GM12878 (cell line): ENCODE measurements at regions not wholly inside any gene's neighbourhood (a gene's known extent, or its start where the extent isn't known, plus 50 kb on each side); places are given as distances from the start of the nearest gene placed in this dataset.

Experiments
- ATAC-seq: fragments of 200-7000 bp; cut with Tn5 transposase; 3 replicates; pipeline ENCODE4 v1.9.1; 2020; ENCODE audit warnings: mild to moderate bottlenecking, moderate library complexity
- BruUV-seq: library from RNA; stranded (reverse); fragments of 400-500 nt; replicated peaks from 2 replicates; lab custom pipeline; 2021; lab: Mats Ljungman, UMichigan
- CTCF ChIA-PET: fragments of 300-600 bp; sonication (Branson Sonifier 250); formaldehyde crosslinking; extraction: SDS; loops from one replicate; lab custom pipeline; 2021; ENCODE audit warnings: inconsistent platforms; lab: Yijun Ruan, JAX
- POLR2A ChIA-PET: fragments of 350-600 bp; formaldehyde crosslinking; extraction: SDS; loops from one replicate; lab custom pipeline; 2021; ENCODE audit warnings: inconsistent platforms; lab: Charles Lee
- RAD21 ChIA-PET: fragments of 300-600 bp; sonication (Branson Sonifier 250); formaldehyde crosslinking; loops from one replicate; lab custom pipeline; 2023; ENCODE audit warnings: antibody characterized with exemption; ENCODE audit not compliant: unreplicated experiment; lab: Charles Lee
- SMC1A ChIA-PET: fragments of 300-600 bp; sonication (Branson Sonifier 250); formaldehyde crosslinking; loops from one replicate; lab custom pipeline; 2023; ENCODE audit not compliant: unreplicated experiment, uncharacterized antibody; lab: Charles Lee
- DNase-seq: peaks from one replicate; pipeline ENCODE4 v3.0.0-alpha.2; 2011; ENCODE audit warnings: low read depth, low spot score
- FAIRE-seq: peaks from 3 replicates; lab custom pipeline; 2011; peaks lifted over from hg19 to GRCh38; lab: Jason Lieb, UNC
- H2AFZ ChIP-seq: 2 replicates; pipeline ENCODE4 v1.6.0; 2011; ENCODE audit warnings: low read depth, low read length, control low read depth; ENCODE audit not compliant: control insufficient read depth
- H3K27ac ChIP-seq: 2 replicates; pipeline ENCODE4 v1.5.1; 2011; ENCODE audit warnings: control low read depth; ENCODE audit not compliant: control insufficient read depth, insufficient read depth
- H3K27me3 ChIP-seq, 2 experiments: replicated peaks in 1 of 2; 2 replicates each; pipeline versions ENCODE4 v1.6.0 to v1.6.1; 2011; ENCODE audit warnings: low read length in 1 of 2; ENCODE audit not compliant: control insufficient read depth in 2 of 2, insufficient read depth in 2 of 2
- H3K36me3 ChIP-seq, 2 experiments: 2 replicates each; pipeline ENCODE4 v1.5.1; 2011; ENCODE audit warnings: low read length in 1 of 2; ENCODE audit not compliant: control insufficient read depth in 2 of 2, insufficient read depth in 2 of 2
- H3K4me1 ChIP-seq: 2 replicates; pipeline ENCODE4 v1.6.1; 2011; ENCODE audit warnings: mild to moderate bottlenecking, low read length, moderate library complexity, mixed read lengths; ENCODE audit not compliant: control insufficient read depth, insufficient read depth
- H3K4me2 ChIP-seq: 2 replicates; pipeline ENCODE4 v1.6.0; 2011; ENCODE audit warnings: control low read depth; ENCODE audit not compliant: control insufficient read depth, insufficient read depth
- H3K4me3 ChIP-seq: fragments of 200-600 bp; sonication (generic); 2 replicates; pipeline ENCODE4 v1.5.1; 2016
- H3K79me2 ChIP-seq: 2 replicates; pipeline ENCODE4 v1.6.0; 2011; ENCODE audit warnings: low read length; ENCODE audit not compliant: control insufficient read depth, insufficient read depth
- H3K9ac ChIP-seq: 2 replicates; pipeline ENCODE4 v1.8.0; 2011; ENCODE audit warnings: low read length, control low read depth, mixed read lengths; ENCODE audit not compliant: control insufficient read depth, insufficient read depth
- H3K9me3 ChIP-seq: replicated peaks from 3 replicates; pipeline ENCODE4 v1.5.1; 2011; ENCODE audit warnings: mild to moderate bottlenecking, low read length; ENCODE audit not compliant: control insufficient read depth, insufficient read depth
- H4K20me1 ChIP-seq: 2 replicates; pipeline ENCODE4 v1.6.0; 2011; ENCODE audit not compliant: control insufficient read depth, insufficient read depth
- BRCA1 ChIP-seq: IDR thresholded peaks from 2 replicates; pipeline ENCODE4 v1.6.1; 2011; ENCODE audit warnings: low read depth, low read length, improper control_type of control experiment
- CBFB ChIP-seq: IDR thresholded peaks from 2 replicates; pipeline ENCODE4 v1.6.1; 2016; ENCODE audit warnings: antibody characterized with exemption, low read depth
- ESRRA ChIP-seq: IDR thresholded peaks from 2 replicates; pipeline ENCODE4 v1.6.1; 2012; ENCODE audit warnings: mild to moderate bottlenecking, low read length, improper control_type of control experiment
- FOXK2 ChIP-seq: fragments of 450-650 bp; IDR thresholded peaks from 2 replicates; pipeline ENCODE4 v1.6.1; 2017; ENCODE audit warnings: mild to moderate bottlenecking, moderate library complexity
- HDAC6 ChIP-seq: fragments of 200-600 bp; sonication (generic); IDR thresholded peaks from one replicate; pipeline ENCODE4 v1.8.0; 2017; ENCODE audit warnings: antibody characterized with exemption; ENCODE audit not compliant: unreplicated experiment
- NBN ChIP-seq: fragments of 450-650 bp; IDR thresholded peaks from 2 replicates; pipeline ENCODE4 v1.6.1; 2016
- NFXL1 ChIP-seq: fragments of 450-650 bp; IDR thresholded peaks from 2 replicates; pipeline ENCODE4 v1.6.1; 2017; ENCODE audit warnings: antibody characterized with exemption, mild to moderate bottlenecking, borderline replicate concordance
- RAD21 ChIP-seq: IDR thresholded peaks from 2 replicates; pipeline ENCODE4 v1.6.1; 2011; ENCODE audit warnings: mild to moderate bottlenecking, low read depth, low read length, moderate library complexity; ENCODE audit not compliant: insufficient read depth
- RBBP5 ChIP-seq: fragments of 200-600 bp; sonication (generic); conservative IDR thresholded peaks from 2 replicates; pipeline ENCODE4 v1.6.1; 2016
- RUNX3 ChIP-seq: IDR thresholded peaks from 2 replicates; pipeline ENCODE4 v1.6.1; 2012; ENCODE audit warnings: low read length, inconsistent platforms
- SMAD1 ChIP-seq: fragments of 450-650 bp; IDR thresholded peaks from 2 replicates; pipeline ENCODE4 v1.6.1; 2018; ENCODE audit warnings: mild to moderate bottlenecking, low read depth; ENCODE audit not compliant: partially characterized antibody
- SMARCA5 ChIP-seq: fragments of 450-650 bp; IDR thresholded peaks from 2 replicates; pipeline ENCODE4 v1.6.1; 2017; ENCODE audit warnings: mild to moderate bottlenecking
- SMC3 ChIP-seq: IDR thresholded peaks from 2 replicates; pipeline ENCODE4 v1.6.1; 2011; ENCODE audit warnings: low read length, improper control_type of control experiment, borderline replicate concordance
- SRF ChIP-seq, 2 experiments: IDR thresholded peaks; 2 replicates each; pipeline ENCODE4 v1.6.1; 2011; ENCODE audit warnings: low read depth in 2 of 2, low read length in 2 of 2, mild to moderate bottlenecking in 1 of 2, moderate library complexity in 1 of 2
- SUZ12 ChIP-seq: fragments of 200-600 bp; sonication (generic); IDR thresholded peaks from one replicate; pipeline ENCODE4 v1.6.1; 2018; ENCODE audit warnings: antibody characterized with exemption, mild to moderate bottlenecking; ENCODE audit not compliant: unreplicated experiment
- ZNF207 ChIP-seq: fragments of 450-650 bp; IDR thresholded peaks from 2 replicates; pipeline ENCODE4 v1.6.1; 2014; ENCODE audit warnings: antibody characterized with exemption, mild to moderate bottlenecking, borderline replicate concordance
- WGBS: methylation state at CpG from one replicate; pipeline ENCODE4 v1.1.6; 2016; ENCODE audit warnings: low lambda C conversion rate; ENCODE audit not compliant: insufficient replicate concordance, insufficient coverage; ENCODE audit errors: missing lambda C conversion rate; 5-methylcytosine and 5-hydroxymethylcytosine counted together
- in situ Hi-C: fragments of 300-500 bp; cut with MboI; formaldehyde crosslinking; loops from 9 replicates; pipeline ENCODE4 v1.14.3; 2018; ENCODE audit warnings: mixed read lengths
- intact Hi-C: fragments of 100-400 bp; cut with micrococcal nuclease; formaldehyde crosslinking; loops from one replicate; pipeline ENCODE4 v1.14.2; 2022; ENCODE audit not compliant: unreplicated experiment
- TF ChIP-seq, protein P1 (sequence below): IDR thresholded peaks from 2 replicates; pipeline ENCODE4 v1.6.1; 2011; ENCODE audit warnings: mild to moderate bottlenecking, low read depth, low read length, moderate library complexity; ENCODE audit not compliant: insufficient replicate concordance
- TF ChIP-seq, protein P2 (sequence below): fragments of 150-350 bp; IDR thresholded peaks from 2 replicates; pipeline ENCODE4 v1.6.1; 2016; ENCODE audit warnings: low read depth, low read length
- TF ChIP-seq, protein P3 (sequence below): IDR thresholded peaks from 2 replicates; pipeline ENCODE4 v1.6.1; 2011; ENCODE audit warnings: low read depth, mild to moderate bottlenecking, low read length, moderate library complexity, borderline replicate concordance; ENCODE audit errors: extremely low read depth
- TF ChIP-seq, protein P4 (sequence below): fragments of 450-650 bp; IDR thresholded peaks from 2 replicates; pipeline ENCODE4 v1.6.1; 2017; ENCODE audit warnings: mild to moderate bottlenecking, low read depth, inconsistent platforms; ENCODE audit not compliant: poor library complexity, severe bottlenecking

DNA sequence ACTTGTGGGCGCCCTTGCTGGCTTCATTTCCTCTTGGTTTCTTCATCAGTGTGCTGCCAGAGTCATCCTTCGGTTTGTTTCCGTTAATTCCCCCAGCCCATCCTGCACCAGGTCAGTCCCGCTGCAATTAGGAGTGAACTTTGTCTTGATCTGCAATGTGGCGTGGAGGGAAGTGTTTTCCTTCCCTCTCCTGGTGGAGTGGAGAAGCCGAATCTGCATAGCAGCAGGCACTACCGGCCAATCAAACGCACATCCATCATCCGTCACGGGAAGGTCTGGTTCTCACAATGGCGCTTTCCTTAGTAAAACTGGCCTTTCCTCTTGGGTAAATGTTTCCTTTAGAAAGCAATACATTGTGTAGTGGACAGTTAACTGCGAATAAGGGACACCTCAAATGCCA, 337.5 kb downstream of the CXCL12 start:
- Histone ChIP-seq H3K4me1 (no peaks in the 10 kb centered on the region), H3K4me3 (no peak overlapping the region), H4K20me1 (no peaks in the 10 kb centered on the region), H3K4me2 (no peak overlapping the region), H2AFZ (no peak overlapping the region), H3K79me2 (no peaks in the 10 kb centered on the region), H3K9ac (no peak overlapping the region), H3K36me3 (no peaks in the 10 kb centered on the region)
- RAD21 ChIA-PET, result no interaction called here
- CTCF ChIA-PET, result no interaction called here
- DNase-seq, result no peak
- SMC1A ChIA-PET, result no interaction called here
- FAIRE-seq, result no peak
- intact Hi-C loops, result no loop called here
- ATAC-seq, result no peak
- WGBS, result 23% methylated on average over 11 of the region's 12 CpGs
- BruUV-seq, result no TSS peak
- TF ChIP-seq FOXK2, result no peak
- TF ChIP-seq SMAD1, result no peak
- TF ChIP-seq SMC3, result no peak
- no peak for TF ChIP-seq NBN
- no peak for TF ChIP-seq SRF (IDR thresholded peaks at IDR 0.05; ENCODE audit: low read depth in 2 of 2, low read length in 2 of 2)
- TF ChIP-seq RUNX3, result no peak
- TF ChIP-seq, protein P1, sequence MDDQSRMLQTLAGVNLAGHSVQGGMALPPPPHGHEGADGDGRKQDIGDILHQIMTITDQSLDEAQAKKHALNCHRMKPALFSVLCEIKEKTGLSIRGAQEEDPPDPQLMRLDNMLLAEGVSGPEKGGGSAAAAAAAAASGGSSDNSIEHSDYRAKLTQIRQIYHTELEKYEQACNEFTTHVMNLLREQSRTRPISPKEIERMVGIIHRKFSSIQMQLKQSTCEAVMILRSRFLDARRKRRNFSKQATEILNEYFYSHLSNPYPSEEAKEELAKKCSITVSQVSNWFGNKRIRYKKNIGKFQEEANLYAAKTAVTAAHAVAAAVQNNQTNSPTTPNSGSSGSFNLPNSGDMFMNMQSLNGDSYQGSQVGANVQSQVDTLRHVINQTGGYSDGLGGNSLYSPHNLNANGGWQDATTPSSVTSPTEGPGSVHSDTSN, result no peak
- no peak for TF ChIP-seq BRCA1
- no peak for TF ChIP-seq RAD21
- TF ChIP-seq ESRRA, result no peak
- no peak for TF ChIP-seq SMARCA5
- TF ChIP-seq, protein P2, sequence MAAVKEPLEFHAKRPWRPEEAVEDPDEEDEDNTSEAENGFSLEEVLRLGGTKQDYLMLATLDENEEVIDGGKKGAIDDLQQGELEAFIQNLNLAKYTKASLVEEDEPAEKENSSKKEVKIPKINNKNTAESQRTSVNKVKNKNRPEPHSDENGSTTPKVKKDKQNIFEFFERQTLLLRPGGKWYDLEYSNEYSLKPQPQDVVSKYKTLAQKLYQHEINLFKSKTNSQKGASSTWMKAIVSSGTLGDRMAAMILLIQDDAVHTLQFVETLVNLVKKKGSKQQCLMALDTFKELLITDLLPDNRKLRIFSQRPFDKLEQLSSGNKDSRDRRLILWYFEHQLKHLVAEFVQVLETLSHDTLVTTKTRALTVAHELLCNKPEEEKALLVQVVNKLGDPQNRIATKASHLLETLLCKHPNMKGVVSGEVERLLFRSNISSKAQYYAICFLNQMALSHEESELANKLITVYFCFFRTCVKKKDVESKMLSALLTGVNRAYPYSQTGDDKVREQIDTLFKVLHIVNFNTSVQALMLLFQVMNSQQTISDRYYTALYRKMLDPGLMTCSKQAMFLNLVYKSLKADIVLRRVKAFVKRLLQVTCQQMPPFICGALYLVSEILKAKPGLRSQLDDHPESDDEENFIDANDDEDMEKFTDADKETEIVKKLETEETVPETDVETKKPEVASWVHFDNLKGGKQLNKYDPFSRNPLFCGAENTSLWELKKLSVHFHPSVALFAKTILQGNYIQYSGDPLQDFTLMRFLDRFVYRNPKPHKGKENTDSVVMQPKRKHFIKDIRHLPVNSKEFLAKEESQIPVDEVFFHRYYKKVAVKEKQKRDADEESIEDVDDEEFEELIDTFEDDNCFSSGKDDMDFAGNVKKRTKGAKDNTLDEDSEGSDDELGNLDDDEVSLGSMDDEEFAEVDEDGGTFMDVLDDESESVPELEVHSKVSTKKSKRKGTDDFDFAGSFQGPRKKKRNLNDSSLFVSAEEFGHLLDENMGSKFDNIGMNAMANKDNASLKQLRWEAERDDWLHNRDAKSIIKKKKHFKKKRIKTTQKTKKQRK, result no peak
- TF ChIP-seq SUZ12, result no peak
- TF ChIP-seq NFXL1, result no peak
- TF ChIP-seq ZNF207, result no peak
- TF ChIP-seq HDAC6, result no peak
- no peak for TF ChIP-seq CBFB
- TF ChIP-seq, protein P3, sequence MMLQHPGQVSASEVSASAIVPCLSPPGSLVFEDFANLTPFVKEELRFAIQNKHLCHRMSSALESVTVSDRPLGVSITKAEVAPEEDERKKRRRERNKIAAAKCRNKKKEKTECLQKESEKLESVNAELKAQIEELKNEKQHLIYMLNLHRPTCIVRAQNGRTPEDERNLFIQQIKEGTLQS, result no peak
- TF ChIP-seq RBBP5, result no peak
- TF ChIP-seq, protein P4, sequence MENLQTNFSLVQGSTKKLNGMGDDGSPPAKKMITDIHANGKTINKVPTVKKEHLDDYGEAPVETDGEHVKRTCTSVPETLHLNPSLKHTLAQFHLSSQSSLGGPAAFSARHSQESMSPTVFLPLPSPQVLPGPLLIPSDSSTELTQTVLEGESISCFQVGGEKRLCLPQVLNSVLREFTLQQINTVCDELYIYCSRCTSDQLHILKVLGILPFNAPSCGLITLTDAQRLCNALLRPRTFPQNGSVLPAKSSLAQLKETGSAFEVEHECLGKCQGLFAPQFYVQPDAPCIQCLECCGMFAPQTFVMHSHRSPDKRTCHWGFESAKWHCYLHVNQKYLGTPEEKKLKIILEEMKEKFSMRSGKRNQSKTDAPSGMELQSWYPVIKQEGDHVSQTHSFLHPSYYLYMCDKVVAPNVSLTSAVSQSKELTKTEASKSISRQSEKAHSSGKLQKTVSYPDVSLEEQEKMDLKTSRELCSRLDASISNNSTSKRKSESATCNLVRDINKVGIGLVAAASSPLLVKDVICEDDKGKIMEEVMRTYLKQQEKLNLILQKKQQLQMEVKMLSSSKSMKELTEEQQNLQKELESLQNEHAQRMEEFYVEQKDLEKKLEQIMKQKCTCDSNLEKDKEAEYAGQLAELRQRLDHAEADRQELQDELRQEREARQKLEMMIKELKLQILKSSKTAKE, result no peak
- TF ChIP-seq, all 136 proteins: peak for 0
- no peaks in the 10 kb centered on the region; a peak in 1 of 4 replicates for H3K27me3 ChIP-seq
- POLR2A ChIA-PET, result no interaction called here
- H3K27ac ChIP-seq, result no peak overlapping the region
- in situ Hi-C loops, result loop anchor here (5.0 kb wide), 1 partner anchor 360 kb away; no protein-coding TSS in a partner anchor
- H3K9me3 ChIP-seq, result no peaks in the 10 kb centered on the region
